ENCODE measurements at regions not wholly inside any gene's neighbourhood (a gene's known extent, or its start where the extent isn't known, plus 50 kb on each side); places are given as distances from the start of the nearest gene placed in this dataset.

DNA sequence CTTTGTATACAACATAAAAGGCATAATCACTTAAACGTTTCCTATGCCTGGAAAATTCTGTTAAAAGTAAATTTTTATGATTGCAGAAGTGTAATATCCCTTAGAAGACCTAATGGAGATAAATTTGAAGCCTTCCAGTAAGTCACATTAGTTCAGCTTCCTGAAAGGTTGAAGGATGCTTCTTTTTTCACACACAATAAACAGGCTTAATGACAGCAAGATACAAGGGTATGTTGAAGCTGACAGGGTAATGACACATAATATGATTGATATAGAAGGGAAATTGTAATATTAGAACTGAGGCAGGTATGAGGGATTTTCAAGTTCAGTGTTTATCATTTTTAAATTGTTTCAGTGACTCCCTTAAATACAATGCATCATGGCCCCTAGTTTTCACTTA, 161.8 kb upstream of the NAALADL2 start:
- Histone ChIP-seq H3K27me3 (no peaks in the 10 kb centered on the region), H3K4me3 (no peak overlapping the region), H3K9me3 (no peaks in the 10 kb centered on the region), H3K36me3 (no peaks in the 10 kb centered on the region), H3K4me1 (no peaks in the 10 kb centered on the region), H3K27ac (no peak overlapping the region)
- DNase-seq (ENCODE audit: low spot score in 2 of 2) = no peak
- TF ChIP-seq, protein P1, sequence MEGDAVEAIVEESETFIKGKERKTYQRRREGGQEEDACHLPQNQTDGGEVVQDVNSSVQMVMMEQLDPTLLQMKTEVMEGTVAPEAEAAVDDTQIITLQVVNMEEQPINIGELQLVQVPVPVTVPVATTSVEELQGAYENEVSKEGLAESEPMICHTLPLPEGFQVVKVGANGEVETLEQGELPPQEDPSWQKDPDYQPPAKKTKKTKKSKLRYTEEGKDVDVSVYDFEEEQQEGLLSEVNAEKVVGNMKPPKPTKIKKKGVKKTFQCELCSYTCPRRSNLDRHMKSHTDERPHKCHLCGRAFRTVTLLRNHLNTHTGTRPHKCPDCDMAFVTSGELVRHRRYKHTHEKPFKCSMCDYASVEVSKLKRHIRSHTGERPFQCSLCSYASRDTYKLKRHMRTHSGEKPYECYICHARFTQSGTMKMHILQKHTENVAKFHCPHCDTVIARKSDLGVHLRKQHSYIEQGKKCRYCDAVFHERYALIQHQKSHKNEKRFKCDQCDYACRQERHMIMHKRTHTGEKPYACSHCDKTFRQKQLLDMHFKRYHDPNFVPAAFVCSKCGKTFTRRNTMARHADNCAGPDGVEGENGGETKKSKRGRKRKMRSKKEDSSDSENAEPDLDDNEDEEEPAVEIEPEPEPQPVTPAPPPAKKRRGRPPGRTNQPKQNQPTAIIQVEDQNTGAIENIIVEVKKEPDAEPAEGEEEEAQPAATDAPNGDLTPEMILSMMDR (IDR thresholded peaks at IDR 0.05) = no peak
- intact Hi-C loops (cut with DNase I) = no loop called here

DNA sequence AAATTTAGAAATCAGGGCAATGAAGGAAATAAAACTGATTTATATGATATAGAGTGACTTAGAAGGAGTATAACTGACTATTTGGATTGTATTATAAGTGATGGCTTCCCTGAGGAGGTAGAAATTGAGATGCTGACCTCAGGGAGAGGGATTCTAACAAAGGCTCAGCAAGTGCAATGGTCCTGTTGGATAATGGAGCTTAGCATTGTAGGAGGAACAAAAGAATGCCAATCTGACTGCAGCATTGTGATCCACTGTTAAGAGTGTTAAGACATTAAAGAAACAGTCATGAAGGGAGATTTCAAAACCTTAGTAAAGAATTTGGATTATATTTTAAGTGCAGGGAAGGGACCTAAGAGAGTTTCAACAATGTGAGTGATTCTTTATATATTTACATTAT, 158.4 kb upstream of the NAALADL2 start:
- no peaks in the 10 kb centered on the region for H3K36me3 ChIP-seq
- intact Hi-C loops (cut with DNase I) = no loop called here

DNA sequence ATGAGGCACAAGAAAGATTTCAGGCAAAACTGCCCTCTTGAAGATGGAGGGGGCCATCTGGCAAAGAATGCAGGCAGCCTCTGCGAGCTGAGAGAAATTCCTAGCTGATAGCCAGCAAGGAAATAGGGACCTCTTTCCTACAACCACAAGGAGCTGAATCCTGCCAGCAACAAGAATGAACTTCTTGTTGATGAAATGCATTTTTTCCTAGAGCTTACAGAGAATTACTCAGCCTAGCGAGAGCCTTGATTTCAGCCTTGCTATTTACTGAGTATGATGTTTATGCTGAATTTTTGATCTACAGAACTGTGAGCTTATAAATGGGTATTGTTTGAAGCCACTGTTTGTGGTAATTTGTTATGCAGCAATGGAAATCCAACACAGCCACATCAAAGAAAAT, 148.5 kb upstream of the NAALADL2 start:
- Histone ChIP-seq H3K27me3 (no peaks in the 10 kb centered on the region), H3K9me3 (no peaks in the 10 kb centered on the region), H3K4me1 (no peaks in the 10 kb centered on the region), H3K4me3 (no peak overlapping the region), H3K27ac (no peak overlapping the region), H3K36me3 (no peaks in the 10 kb centered on the region)
- TF ChIP-seq, protein P1 (IDR thresholded peaks at IDR 0.05) = no peak
- intact Hi-C loops (cut with DNase I) = no loop called here
- no peak for DNase-seq (ENCODE audit: low spot score in 2 of 2)

More for the DNA sequence above, 158.4 kb upstream of the NAALADL2 start:
- Histone ChIP-seq H3K27ac (no peak overlapping the region), H3K4me1 (no peaks in the 10 kb centered on the region), H3K4me3 (no peak overlapping the region), H3K9me3 (no peaks in the 10 kb centered on the region), H3K27me3 (no peaks in the 10 kb centered on the region)
- TF ChIP-seq, protein P1 (IDR thresholded peaks at IDR 0.05) = no peak
- DNase-seq (ENCODE audit: low spot score in 2 of 2) = no peak

DNA sequence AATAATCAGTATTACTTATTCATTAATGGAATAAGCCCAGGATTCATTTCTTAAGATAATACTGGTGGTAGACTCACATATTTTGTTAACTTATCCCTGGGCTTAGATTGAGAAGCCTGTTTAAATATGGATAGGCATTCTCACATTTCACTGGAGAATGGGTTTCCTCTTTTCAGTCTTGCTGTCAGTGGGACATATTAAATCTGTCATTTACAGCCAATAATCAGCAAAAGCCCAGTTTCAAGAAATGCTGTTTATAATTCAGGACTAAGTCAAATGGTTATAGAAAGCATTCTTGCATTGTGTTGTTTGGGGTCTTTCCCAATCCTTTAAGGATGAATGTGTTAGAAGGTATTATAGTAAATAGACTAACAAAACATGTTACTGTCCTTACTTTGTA, 143.7 kb upstream of the NAALADL2 start:
- H3K4me1 ChIP-seq = no peaks in the 10 kb centered on the region
- intact Hi-C loops (cut with DNase I) = no loop called here
- TF ChIP-seq, protein P1 (IDR thresholded peaks at IDR 0.05) = no peak
- H3K36me3 ChIP-seq = no peaks in the 10 kb centered on the region
- no peak overlapping the region for H3K4me3 ChIP-seq
- DNase-seq (ENCODE audit: low spot score in 2 of 2) = no peak
- H3K27me3 ChIP-seq = no peaks in the 10 kb centered on the region
- no peak overlapping the region for H3K27ac ChIP-seq
- H3K9me3 ChIP-seq = no peaks in the 10 kb centered on the region

DNA sequence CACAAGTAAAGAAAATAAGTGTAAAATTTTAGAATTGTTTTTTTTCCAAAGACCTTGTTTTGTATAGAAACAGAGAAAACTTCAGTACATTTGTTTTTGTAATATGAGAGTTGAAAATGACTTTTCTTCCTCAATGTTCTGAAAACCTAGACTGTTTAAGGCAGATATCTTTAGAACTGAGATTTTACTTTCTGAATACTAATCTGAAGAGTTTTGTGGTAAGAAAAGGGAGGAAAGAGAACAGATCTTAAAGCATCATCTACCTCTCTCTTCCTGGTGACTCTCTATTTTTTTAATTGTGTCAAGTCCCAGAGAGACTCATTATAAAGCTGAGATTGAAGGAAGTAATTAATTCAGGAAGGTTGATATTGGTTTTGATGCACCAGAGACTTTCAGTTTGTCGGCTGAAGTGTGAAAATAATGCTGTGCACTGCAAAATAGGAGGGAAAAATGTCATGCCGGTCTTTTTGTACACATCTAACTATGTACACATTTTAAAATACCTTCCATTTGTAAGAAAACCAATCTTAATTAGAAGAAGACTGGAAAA, 142.1 kb upstream of the NAALADL2 start:
- DNase-seq (ENCODE audit: low spot score in 2 of 2) = no peak
- intact Hi-C loops (cut with DNase I) = no loop called here
- H3K4me3 ChIP-seq = no peak overlapping the region
- H3K27me3 ChIP-seq = no peaks in the 10 kb centered on the region
- no peak overlapping the region for H3K27ac ChIP-seq
- no peaks in the 10 kb centered on the region for H3K4me1 ChIP-seq
- TF ChIP-seq, protein P1 (IDR thresholded peaks at IDR 0.05) = no peak
- H3K9me3 ChIP-seq = no peaks in the 10 kb centered on the region
- H3K36me3 ChIP-seq = no peaks in the 10 kb centered on the region

DNA sequence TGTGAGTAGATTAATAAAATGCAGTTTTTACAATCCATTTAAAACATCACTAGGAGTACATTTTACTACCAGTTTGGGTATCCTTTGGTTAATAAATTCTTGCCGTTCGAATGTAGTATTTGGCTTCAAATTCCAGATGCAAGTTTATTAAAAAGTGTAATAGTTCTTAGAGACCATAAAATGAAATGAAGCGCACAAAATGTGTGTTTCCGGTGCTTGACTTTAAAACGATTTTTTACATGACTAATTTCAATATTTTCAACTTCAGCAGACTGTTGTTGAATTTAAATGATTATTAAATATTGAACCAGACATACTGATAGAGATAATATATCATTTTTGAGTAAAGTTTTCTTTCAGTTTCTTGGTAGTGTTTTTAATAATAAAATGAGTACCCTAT, 138.4 kb upstream of the NAALADL2 start:
- H3K9me3 ChIP-seq = no peaks in the 10 kb centered on the region
- DNase-seq (ENCODE audit: low spot score in 2 of 2) = no peak
- H3K4me3 ChIP-seq = no peak overlapping the region
- intact Hi-C loops (cut with DNase I) = no loop called here
- no peaks in the 10 kb centered on the region for H3K4me1 ChIP-seq
- TF ChIP-seq, protein P1 (IDR thresholded peaks at IDR 0.05) = no peak
- no peaks in the 10 kb centered on the region for H3K27me3 ChIP-seq
- H3K36me3 ChIP-seq = no peaks in the 10 kb centered on the region
- no peak overlapping the region for H3K27ac ChIP-seq
